ENCODE measurements at regions not wholly inside any gene's neighbourhood (a gene's known extent, or its start where the extent isn't known, plus 50 kb on each side); places are given as distances from the start of the nearest gene placed in this dataset.

DNA sequence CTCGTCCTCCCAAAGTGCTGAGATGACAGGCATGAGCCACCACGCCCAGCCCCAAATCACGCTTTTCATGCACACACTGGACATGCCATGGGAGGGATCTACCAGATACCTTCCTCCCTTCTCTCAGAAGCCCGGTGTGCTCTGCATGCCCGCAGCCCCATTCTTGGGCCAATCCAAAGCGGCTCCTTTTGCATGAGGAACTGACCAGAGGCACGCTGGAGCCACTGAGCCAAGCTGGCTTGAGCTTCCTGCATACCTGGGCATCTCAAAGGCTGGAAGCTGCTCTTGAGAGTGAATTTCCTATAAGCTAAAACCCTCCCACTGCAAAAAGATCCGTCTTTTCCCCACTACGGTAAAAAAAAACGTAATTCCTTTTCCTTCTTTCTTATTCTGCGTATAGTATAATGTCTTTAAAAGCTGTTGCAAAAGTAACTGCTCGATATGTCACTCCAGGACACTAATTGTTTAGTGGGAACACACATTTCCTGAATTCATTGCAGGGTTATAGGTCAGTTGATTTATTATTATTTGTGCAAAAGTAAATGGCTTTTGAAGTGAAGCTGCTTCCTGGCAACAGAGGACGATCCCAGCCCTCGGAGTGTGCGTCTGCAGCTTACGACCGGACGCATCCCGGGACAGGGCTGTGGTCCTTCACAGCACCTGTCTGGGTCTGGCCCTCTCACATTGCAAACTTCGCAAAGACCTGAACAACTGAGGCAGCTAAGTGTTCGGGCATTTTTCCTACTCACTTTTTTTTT, 61.8 kb upstream of the ETS2 start:
- DNase-seq, result no peak

DNA sequence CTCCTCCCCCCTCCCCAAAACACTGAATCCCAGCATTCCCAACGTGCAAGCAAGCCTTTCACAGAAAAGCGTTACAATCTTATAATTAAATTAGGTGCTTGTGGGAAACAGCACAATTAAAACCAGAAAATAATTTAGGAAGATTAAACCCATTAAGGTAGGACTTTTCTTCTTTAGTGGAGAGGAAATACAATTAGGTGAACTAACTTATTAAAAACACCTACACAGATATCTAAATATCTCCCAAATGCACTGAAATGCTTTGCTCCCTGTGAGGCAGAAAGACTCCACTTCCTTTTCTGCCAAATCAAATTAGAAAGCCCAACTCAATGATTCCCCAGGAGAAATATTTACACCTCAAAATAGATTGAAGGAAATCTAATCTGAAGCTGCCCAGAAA, 60.9 kb upstream of the ETS2 start:
- DNase-seq, result no peak

DNA sequence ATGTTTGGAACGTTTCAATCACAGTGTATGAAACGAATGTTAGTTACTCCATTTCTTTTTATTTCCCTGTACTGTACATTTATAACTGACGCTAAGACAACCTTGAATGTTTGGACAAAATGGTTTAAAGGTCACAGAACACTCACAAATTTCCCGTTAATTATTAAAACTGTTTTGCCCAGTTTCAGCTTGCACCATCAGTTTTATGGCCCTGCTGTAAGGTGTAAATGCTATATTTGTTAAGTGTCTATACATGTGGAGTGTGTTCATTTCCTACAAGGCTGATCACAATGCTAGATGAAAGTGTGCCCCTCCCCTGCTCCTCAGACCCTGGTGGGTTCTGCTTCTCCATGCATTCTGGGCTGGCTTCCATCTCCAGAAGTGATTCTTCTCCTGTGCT, 57.9 kb upstream of the ETS2 start:
- DNase-seq, result no peak

DNA sequence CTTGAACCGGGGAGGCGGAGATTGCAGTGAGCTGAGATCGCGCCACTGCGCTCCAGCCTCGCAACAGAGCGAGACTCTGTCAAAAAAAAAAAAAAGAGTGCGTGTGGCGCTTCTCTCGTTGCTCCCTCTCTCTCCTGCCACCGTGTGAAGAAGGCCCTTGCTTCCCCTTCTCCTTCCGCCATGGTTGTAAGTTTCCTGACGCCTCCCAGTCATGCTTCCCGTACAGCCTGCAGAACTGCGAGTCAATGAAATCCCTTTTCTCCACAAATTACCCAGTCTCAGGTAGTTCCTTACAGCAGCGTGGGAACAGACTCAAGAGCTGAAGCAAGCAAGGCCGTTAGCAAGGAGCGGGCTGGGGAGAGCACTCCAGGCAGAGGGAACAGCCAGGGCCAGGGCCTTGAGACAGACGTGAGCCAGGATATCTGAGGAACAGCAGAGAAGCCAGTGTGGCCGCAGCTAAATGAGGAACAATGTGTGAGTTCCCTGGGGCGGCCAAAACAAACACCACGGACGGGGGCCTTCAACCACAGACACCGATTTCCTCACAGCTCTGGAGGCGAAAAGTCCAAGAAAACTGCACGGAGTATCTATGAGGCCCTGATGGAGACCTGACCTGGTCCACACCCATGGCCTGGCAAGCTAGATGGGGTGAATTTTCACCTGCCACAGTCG, 54.2 kb upstream of the ETS2 start:
- DNase-seq, result no peak

DNA sequence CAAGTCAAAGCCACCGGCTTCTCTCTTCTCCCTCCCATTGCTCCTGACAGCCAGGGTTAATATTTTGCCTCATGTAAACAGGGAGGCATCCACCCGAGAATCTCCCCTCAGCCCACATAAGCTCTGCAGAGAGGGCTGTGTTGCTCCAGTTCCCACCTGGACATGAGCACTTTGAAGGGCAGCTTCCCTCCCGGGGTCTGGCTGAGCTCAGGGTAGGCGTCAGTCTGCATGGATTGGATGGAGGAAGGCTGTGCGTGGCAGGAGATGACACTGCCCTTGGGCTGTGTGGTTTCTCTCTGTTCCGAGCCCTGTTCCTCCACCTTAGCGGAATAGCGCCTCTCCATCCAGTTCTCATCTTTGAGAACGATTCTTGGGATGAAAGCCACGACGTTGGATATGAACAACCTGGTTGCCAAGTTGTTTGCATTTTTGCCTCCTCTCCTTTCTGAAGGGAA, 53.7 kb upstream of the ETS2 start:
- no peak for DNase-seq

DNA sequence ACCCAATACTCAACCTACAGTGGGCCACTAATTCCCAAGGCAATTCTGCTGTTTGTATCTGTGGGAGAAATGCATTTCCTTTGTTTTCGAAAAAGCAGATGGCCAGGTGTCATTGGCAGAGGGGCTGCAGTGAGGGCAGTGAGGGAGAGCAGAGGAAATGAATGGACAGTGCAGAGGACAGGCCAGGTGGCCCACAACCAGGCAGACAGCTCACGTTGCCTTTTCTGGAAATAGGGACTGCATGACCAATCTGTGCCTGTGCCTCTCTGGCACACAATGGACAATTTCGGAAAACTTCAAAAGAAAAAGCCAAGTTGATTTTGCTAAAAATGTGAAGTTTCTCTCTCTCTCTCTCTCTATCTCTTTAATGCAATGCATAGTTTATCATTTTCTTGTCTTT, 52.6 kb upstream of the ETS2 start:
- no peak for DNase-seq

DNA sequence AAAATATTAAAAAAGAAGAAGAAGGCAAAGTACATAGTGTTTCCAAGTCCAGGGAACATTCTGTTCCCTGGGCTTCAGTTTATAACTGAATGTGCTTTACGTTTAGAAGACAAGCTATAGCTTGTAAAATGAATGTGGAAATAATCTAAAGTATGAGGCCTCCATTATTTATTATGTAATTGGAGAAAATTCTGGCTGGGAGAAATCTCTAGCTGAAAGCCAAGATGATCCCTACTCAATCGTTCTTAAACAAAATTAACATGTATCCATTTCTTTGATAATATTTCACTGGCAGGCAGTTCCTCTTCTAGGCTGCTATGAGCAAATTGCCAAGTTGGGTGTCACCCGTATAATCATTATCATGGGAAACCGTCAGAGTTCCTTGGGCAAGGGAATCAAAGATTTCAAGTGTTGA, 52.2 kb upstream of the ETS2 start:
- DNase-seq, result no peak

All from stimulated activated CD4-positive, alpha-beta T cell treated with anti-CD3 and anti-CD28 coated beads, Interleukin-1b, Interleukin-23, amount 100 ng/mL, for 48 hours (primary cell).